ENCODE measurements at regions not wholly inside any gene's neighbourhood (a gene's known extent, or its start where the extent isn't known, plus 50 kb on each side); places are given as distances from the start of the nearest gene placed in this dataset.

GRCh38 chr6:103036846-103037245 lies 1643.3 kb downstream of the GRIK2 start:
- TF ChIP-seq NR2F1 (CRISPR knock-in tag; IDR thresholded peaks at IDR 0.05), result no peak
- TF ChIP-seq HMGXB3 (CRISPR knock-in tag; IDR thresholded peaks at IDR 0.05; ENCODE audit: borderline replicate concordance), result no peak

Data from HepG2 (cell line).